MM.1S (cell line): ENCODE measurements at regions not wholly inside any gene's neighbourhood (a gene's known extent, or its start where the extent isn't known, plus 50 kb on each side); places are given as distances from the start of the nearest gene placed in this dataset.
A peak's percentile ranks its signal among the peaks of the same experiment; 100 is the strongest.

Experiments used
- DNase-seq: peaks from one replicate; pipeline ENCODE4 v3.0.0-alpha.2; 2015
- H2AFZ ChIP-seq: fragments of 300-600 bp; sonication (generic); 2 replicates; pipeline ENCODE4 v1.6.0; 2016; ENCODE audit warnings: antibody characterized with exemption, low read length
- H3F3A ChIP-seq: fragments of 300-600 bp; sonication (generic); 2 replicates; pipeline ENCODE4 v1.6.1; 2016; ENCODE audit warnings: mild to moderate bottlenecking, antibody characterized with exemption, low read length, moderate library complexity, mixed read lengths; ENCODE audit not compliant: insufficient read depth
- H3K27ac ChIP-seq: fragments of 300-600 bp; sonication (generic); 2 replicates; pipeline ENCODE4 v1.5.1; 2016; ENCODE audit warnings: mild to moderate bottlenecking, low read length
- H3K27me3 ChIP-seq: fragments of 300-600 bp; sonication (generic); replicated peaks from 2 replicates; pipeline ENCODE4 v1.6.0; 2016; ENCODE audit warnings: low read length; ENCODE audit not compliant: insufficient read depth
- H3K36me3 ChIP-seq: fragments of 300-600 bp; sonication (generic); replicated peaks from 2 replicates; pipeline ENCODE4 v1.6.1; 2016; ENCODE audit warnings: mild to moderate bottlenecking, low read length, mixed read lengths; ENCODE audit not compliant: insufficient read depth
- H3K4me1 ChIP-seq: fragments of 300-600 bp; sonication (generic); 2 replicates; pipeline ENCODE4 v1.6.1; 2016; ENCODE audit warnings: low read length, mixed read lengths
- H3K4me2 ChIP-seq: fragments of 300-600 bp; sonication (generic); 2 replicates; pipeline ENCODE4 v1.6.0; 2016; ENCODE audit warnings: low read depth, low read length
- H3K4me3 ChIP-seq: fragments of 300-600 bp; sonication (generic); 2 replicates; pipeline ENCODE4 v1.5.1; 2016; ENCODE audit warnings: low read length, mixed read lengths
- H3K79me2 ChIP-seq: fragments of 300-600 bp; sonication (generic); 2 replicates; pipeline ENCODE4 v1.6.1; 2016; ENCODE audit warnings: mixed run types, low read length, mixed read lengths
- H3K9ac ChIP-seq: fragments of 300-600 bp; sonication (generic); 2 replicates; pipeline ENCODE4 v1.6.1; 2016; ENCODE audit warnings: low read length, mixed read lengths
- H3K9me2 ChIP-seq: fragments of 300-600 bp; sonication (generic); replicated peaks from 2 replicates; pipeline ENCODE4 v1.6.1; 2016; ENCODE audit warnings: mild to moderate bottlenecking, low read length, mixed read lengths; ENCODE audit not compliant: insufficient read depth
- H3K9me3 ChIP-seq: fragments of 300-600 bp; sonication (generic); replicated peaks from 2 replicates; pipeline ENCODE4 v1.6.1; 2016; ENCODE audit warnings: mild to moderate bottlenecking, low read length, mixed read lengths; ENCODE audit not compliant: insufficient read depth
- H4K20me1 ChIP-seq: fragments of 300-600 bp; sonication (generic); 2 replicates; pipeline ENCODE4 v1.6.1; 2016; ENCODE audit warnings: mild to moderate bottlenecking, low read length, moderate library complexity, mixed read lengths; ENCODE audit not compliant: insufficient read depth
- CTCF ChIP-seq: fragments of 300-600 bp; sonication (generic); IDR thresholded peaks from 2 replicates; pipeline ENCODE4 v1.5.1; 2016; ENCODE audit warnings: antibody characterized with exemption, low read length, mixed read lengths
- EZH2 ChIP-seq: fragments of 300-600 bp; sonication (generic); optimal IDR thresholded peaks from 2 replicates; pipeline ENCODE3; 2017; ENCODE audit warnings: low read depth, mild to moderate bottlenecking, antibody characterized with exemption, low read length, mixed read lengths
- EZH2phosphoT487 ChIP-seq: fragments of 300-600 bp; sonication (generic); IDR thresholded peaks from 2 replicates; pipeline ENCODE4 v1.6.1; 2018; ENCODE audit warnings: antibody characterized with exemption, low read length

DNA sequence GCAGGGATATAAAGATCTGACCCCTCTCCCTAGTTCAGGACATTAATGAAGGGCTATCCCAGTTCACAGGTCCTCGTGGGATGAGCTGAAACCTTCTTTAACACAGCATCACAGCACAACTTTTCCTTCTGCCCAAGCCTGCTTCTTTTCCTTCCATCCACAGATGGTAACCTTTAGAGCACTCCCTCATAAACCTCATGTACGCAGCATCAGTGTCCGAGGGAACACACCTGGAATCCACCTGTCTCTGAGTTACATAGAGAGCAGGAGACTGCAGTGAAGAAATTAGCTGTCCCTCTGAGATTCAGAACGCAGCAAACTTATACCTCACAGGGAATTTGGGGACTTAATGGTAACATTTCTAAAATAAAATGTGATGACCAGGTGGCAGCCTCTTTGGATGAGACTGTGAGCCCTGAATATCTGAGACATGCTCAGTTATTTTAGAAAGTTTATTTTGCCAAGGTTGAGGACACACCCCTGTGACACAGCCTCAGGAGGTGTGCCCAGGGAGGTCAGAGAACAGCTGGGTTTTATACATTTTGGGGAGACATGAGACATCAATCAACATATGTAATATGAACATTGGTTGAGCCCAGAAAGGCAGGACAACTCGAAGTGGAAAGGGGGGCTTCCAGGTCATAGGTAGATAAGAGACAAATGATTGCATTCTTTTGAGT, 73.8 kb upstream of the PACRGL start:
- Histone ChIP-seq H3K36me3 (no peaks in the 10 kb centered on the region), H3K79me2 (no peaks in the 10 kb centered on the region), H3K4me3 (no peak overlapping the region), H3K27me3 (no peaks in the 10 kb centered on the region), H3F3A (no peaks in the 10 kb centered on the region), H2AFZ (no peak overlapping the region), H4K20me1 (no peaks in the 10 kb centered on the region), H3K9ac (no peak overlapping the region), H3K27ac (no peak overlapping the region), H3K9me3 (no peaks in the 10 kb centered on the region), H3K4me2 (no peak overlapping the region), H3K9me2 (no peaks in the 10 kb centered on the region), H3K4me1 (0 out of 2 replicates have a peak, but pooled peaks cover 9% of the 10 kb centered on the region)
- TF ChIP-seq EZH2 = no peak
- no peak for TF ChIP-seq EZH2phosphoT487
- no peak for TF ChIP-seq CTCF
- no peak for DNase-seq

- TF ChIP-seq EZH2 (no peak), CTCF (no peak), EZH2phosphoT487 (no peak)
- H3K36me3 ChIP-seq = no peaks in the 10 kb centered on the region
- 0 out of 2 replicates have a peak, but pooled peaks cover 3% of the 10 kb centered on the region for H3K4me1 ChIP-seq
- H2AFZ ChIP-seq = no peak overlapping the region
- no peaks in the 10 kb centered on the region for H3K9me3 ChIP-seq
- no peaks in the 10 kb centered on the region for H3K79me2 ChIP-seq
- no peak for DNase-seq
- H4K20me1 ChIP-seq = no peaks in the 10 kb centered on the region
- no peak overlapping the region for H3K27ac ChIP-seq
- H3F3A ChIP-seq = no peaks in the 10 kb centered on the region
- H3K4me3 ChIP-seq = no peak overlapping the region
- H3K27me3 ChIP-seq = no peaks in the 10 kb centered on the region
- H3K4me2 ChIP-seq = no peak overlapping the region
- no peak overlapping the region for H3K9ac ChIP-seq
- H3K9me2 ChIP-seq = no peaks in the 10 kb centered on the region
These were observed 72.4 kb upstream of the PACRGL start for GRCh38 chr4:20627866-20628265.

GRCh38 chr4:20629186-20630106, 70.8 kb upstream of the PACRGL start:
- DNase-seq = peak; percentile 56
- Histone ChIP-seq H3F3A (no peaks in the 10 kb centered on the region), H3K9ac (no peak overlapping the region), H3K4me3 (no peak overlapping the region), H3K27me3 (no peaks in the 10 kb centered on the region), H3K9me3 (no peaks in the 10 kb centered on the region), H4K20me1 (no peaks in the 10 kb centered on the region), H3K4me2 (peak overlapping the region; percentile 45; the same call in 1 of the 2 replicates), H3K36me3 (no peaks in the 10 kb centered on the region), H2AFZ (no peak overlapping the region), H3K9me2 (no peaks in the 10 kb centered on the region), H3K79me2 (no peaks in the 10 kb centered on the region), H3K4me1 (0 out of 2 replicates have a peak, but pooled peaks cover 3% of the 10 kb centered on the region), H3K27ac (peak overlapping the region; percentile 14; the same call in 1 of the 2 replicates)
- TF ChIP-seq EZH2 (no peak), EZH2phosphoT487 (no peak), CTCF (no peak)
